HUDEP-2 (cell line): ENCODE measurements at regions not wholly inside any gene's neighbourhood (a gene's known extent, or its start where the extent isn't known, plus 50 kb on each side); places are given as distances from the start of the nearest gene placed in this dataset.
"Not testable (repeated sequence)": the region's sequence is repeated elsewhere in the genome, so short reads cannot be mapped to it uniquely, and the experiment has no call there.

Source experiments
- DNase-seq, 76 experiments: peaks; one replicate each; lab custom pipeline; 2025; ENCODE audit not compliant: unreplicated experiment in 76 of 76; lab: John Stamatoyannopoulos, UW

DNA sequence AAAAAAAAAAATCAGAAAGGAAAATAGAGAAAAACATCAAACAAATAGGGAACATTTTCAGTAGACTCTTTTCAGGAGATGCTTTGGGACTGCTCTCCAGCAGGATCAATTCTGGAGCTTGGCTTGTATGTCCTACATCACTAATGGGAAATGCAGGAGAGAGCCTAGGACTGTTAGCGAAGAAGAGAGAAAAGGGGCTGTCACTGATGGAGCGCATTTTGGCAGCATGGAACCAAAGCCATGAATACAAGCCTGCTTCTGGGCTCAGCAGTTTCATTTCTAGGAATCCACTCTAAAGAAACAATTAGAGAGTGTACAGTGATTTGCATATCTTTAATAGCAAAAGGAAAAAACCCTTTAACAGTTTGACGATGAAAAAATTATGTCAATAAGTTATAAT lies 203.9 kb downstream of the NUFIP1 start:
- no peak for DNase-seq

GRCh38 chr13:44784708-44785080 lies 204.6 kb downstream of the NUFIP1 start:
- DNase-seq: no peak

GRCh38 chr13:44783994-44784707 lies 205.1 kb downstream of the NUFIP1 start:
- DNase-seq: no peak

GRCh38 chr13:44780591-44781280 lies 204.6 kb upstream of the TSC22D1 start:
- no peak for DNase-seq

- peak in 68 of 76 experiments; percentile 4 to 85 (median 42) for DNase-seq
Measured at GRCh38 chr13:44778761-44779484, 202.8 kb upstream of the TSC22D1 start.

GRCh38 chr13:44775290-44775689 lies 199.2 kb upstream of the TSC22D1 start:
- DNase-seq: not testable (repeated sequence)

GRCh38 chr13:44770951-44771350 lies 194.8 kb upstream of the TSC22D1 start:
- DNase-seq: no peak

- no peak for DNase-seq
Measured at GRCh38 chr13:44769686-44770085, 193.6 kb upstream of the TSC22D1 start.

DNA sequence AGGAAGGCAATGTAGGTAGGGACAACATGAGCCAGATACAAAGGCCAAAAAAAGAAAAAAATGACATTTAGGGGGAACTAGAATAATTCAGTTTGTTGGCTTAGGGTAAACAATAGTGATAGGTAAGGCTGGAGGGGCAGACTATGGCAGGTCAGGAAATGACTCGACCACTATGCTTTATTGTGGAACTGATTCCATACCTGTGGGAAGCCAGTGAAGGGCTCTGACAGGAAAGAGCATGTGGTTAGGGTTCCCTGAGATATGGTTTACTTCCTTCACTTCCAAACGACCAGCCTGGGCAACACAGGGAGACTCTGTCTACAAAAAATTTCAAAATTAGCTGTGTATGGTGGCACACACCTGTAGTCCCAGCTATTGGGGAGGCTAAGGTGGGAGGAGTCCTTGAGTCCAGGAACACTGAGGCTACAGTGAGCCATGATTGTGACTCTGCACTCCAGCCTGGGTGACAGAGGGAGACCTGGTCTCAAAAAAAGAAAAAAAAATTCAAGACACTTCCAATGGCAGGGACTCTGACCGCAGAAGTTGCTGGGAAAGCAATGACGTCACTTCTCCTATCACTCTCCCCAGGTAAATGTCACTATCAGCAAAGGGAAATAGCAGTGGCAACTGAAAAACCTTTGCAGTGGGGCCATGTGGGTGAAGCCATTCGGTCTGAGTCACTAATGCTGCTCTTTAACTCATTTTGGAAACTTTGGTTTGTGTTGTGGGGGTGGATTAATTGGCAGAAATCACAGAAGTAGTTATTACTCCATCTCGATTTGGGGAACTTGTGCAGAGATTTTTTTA lies 192.8 kb upstream of the TSC22D1 start:
- no peak for DNase-seq

GRCh38 chr13:44768239-44768638 lies 192.1 kb upstream of the TSC22D1 start:
- no peak for DNase-seq

- no peak for DNase-seq
Measured at GRCh38 chr13:44765001-44765471, 188.9 kb upstream of the TSC22D1 start.

GRCh38 chr13:44764302-44764692 lies 188.2 kb upstream of the TSC22D1 start:
- peak in 2 of 76 experiments; percentile 1 to 5 for DNase-seq

- DNase-seq: no peak
Measured at GRCh38 chr13:44763615-44764301, 187.6 kb upstream of the TSC22D1 start.

GRCh38 chr13:44762911-44763310 lies 186.8 kb upstream of the TSC22D1 start:
- DNase-seq: no peak

GRCh38 chr13:44760434-44760833 lies 184.3 kb upstream of the TSC22D1 start:
- no peak for DNase-seq

GRCh38 chr13:44759384-44760360 lies 183.5 kb upstream of the TSC22D1 start:
- DNase-seq: no peak

GRCh38 chr13:44758630-44759383 lies 182.7 kb upstream of the TSC22D1 start:
- no peak for DNase-seq

- DNase-seq: no peak
Measured at GRCh38 chr13:44757671-44758070, 181.5 kb upstream of the TSC22D1 start.
